ENCODE measurements at regions not wholly inside any gene's neighbourhood (a gene's known extent, or its start where the extent isn't known, plus 50 kb on each side); places are given as distances from the start of the nearest gene placed in this dataset.
A peak's percentile ranks its signal among the peaks of the same experiment; 100 is the strongest.

GRCh38 chr4:163680386-163681098 is 186.1 kb downstream of the TMA16 start:
- no peaks in the 10 kb centered on the region for H3K9me3 ChIP-seq (ENCODE audit: control insufficient read depth in 4 of 4, low read length in 3 of 4)
- TF ChIP-seq RXRA (IDR thresholded peaks at IDR 0.05): no peak
- no peak for TF ChIP-seq HNF4A (conservative IDR thresholded peaks at IDR 0.05)
- TF ChIP-seq TAF1 (conservative IDR thresholded peaks at IDR 0.05): no peak
- no peak for TF ChIP-seq REST (IDR thresholded peaks at IDR 0.05)
- TF ChIP-seq YY1 (IDR thresholded peaks at IDR 0.05): no peak
- TF ChIP-seq, protein P1, sequence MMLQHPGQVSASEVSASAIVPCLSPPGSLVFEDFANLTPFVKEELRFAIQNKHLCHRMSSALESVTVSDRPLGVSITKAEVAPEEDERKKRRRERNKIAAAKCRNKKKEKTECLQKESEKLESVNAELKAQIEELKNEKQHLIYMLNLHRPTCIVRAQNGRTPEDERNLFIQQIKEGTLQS (IDR thresholded peaks at IDR 0.05): no peak
- no peaks in the 10 kb centered on the region for H3K36me3 ChIP-seq (ENCODE audit: control insufficient read depth in 4 of 4, insufficient read depth in 3 of 4, low read depth in 1 of 4, low read length in 3 of 4)
- WGBS: 33% methylated on average over 1 of the region's 1 CpG
- no peak overlapping the region for H3K27ac ChIP-seq (ENCODE audit: low read depth in 1 of 2, low read length in 2 of 2)
- no peaks in the 10 kb centered on the region for H3K27me3 ChIP-seq (ENCODE audit: control insufficient read depth in 4 of 4, insufficient read depth in 4 of 4, low read length in 3 of 4)
- H3K9ac ChIP-seq (ENCODE audit: low read depth in 1 of 2, low read length in 2 of 2): no peak overlapping the region
- H3K4me1 ChIP-seq (ENCODE audit: control insufficient read depth in 4 of 4, insufficient read depth in 4 of 4, low read length in 3 of 4): no peaks in the 10 kb centered on the region
- H3K4me3 ChIP-seq (ENCODE audit: low read depth in 1 of 3, low read length in 3 of 3): no peak overlapping the region
- DNase-seq (ENCODE audit: low spot score): no peak

DNA sequence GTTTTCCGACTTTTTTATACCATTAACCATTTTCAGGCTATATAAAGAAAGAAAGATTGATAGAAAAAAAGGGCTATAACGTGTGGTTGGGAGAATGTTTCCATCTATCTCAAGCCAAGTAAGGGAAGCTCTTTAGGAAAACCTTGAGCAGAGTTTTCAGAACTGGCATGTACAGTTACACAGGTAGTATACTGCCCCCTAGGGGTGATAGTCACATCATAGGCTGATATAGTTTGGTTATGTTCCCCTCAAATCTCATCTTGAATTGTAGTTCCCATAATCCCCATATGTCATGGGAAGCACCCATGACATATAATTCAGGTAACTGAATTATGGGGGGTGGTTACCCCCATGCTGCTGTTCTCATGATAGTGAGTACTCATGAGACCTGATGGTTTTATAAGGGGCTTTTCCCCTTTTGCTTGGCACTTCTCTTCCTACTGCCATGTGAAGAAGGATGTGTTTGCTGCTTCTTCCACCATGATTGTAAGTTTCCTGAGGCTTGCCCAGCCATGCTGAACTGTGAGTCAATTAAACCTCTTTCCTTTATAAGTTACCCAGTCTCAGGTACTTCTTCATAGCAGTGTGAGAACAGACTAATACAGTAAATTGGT is 186.8 kb downstream of the TMA16 start:
- whole genome bisulfite sequencing: 11% methylated on average over 2 of the region's 2 CpGs
- DNase-seq (ENCODE audit: low spot score): no peak

More for the DNA sequence above, 186.8 kb downstream of the TMA16 start:
- peak; percentile 47 for TF ChIP-seq CTCF (IDR thresholded peaks at IDR 0.05; ENCODE audit: low read depth, low read length, missing input control)
- TF ChIP-seq HNF4A (conservative IDR thresholded peaks at IDR 0.05): no peak
- peak; percentile 71 to 78 for TF ChIP-seq RAD21 (IDR thresholded peaks at IDR 0.05)
- TF ChIP-seq FOXA2 (IDR thresholded peaks at IDR 0.05): no peak
- TF ChIP-seq TAF1 (conservative IDR thresholded peaks at IDR 0.05): no peak
- no peak for TF ChIP-seq RXRA (IDR thresholded peaks at IDR 0.05)
- TF ChIP-seq, protein P1 (IDR thresholded peaks at IDR 0.05): no peak
- TF ChIP-seq EGR1 (IDR thresholded peaks at IDR 0.05; ENCODE audit: low read depth in 2 of 2): no peak
- TF ChIP-seq NR2F2 (IDR thresholded peaks at IDR 0.05): no peak
- Histone ChIP-seq H3K27me3 (ENCODE audit: control insufficient read depth in 4 of 4, insufficient read depth in 4 of 4, low read length in 3 of 4) (no peaks in the 10 kb centered on the region), H3K27ac (ENCODE audit: low read depth in 1 of 2, low read length in 2 of 2) (no peak overlapping the region), H3K9ac (ENCODE audit: low read depth in 1 of 2, low read length in 2 of 2) (no peak overlapping the region), H3K4me3 (ENCODE audit: low read depth in 1 of 3, low read length in 3 of 3) (no peak overlapping the region), H3K9me3 (ENCODE audit: control insufficient read depth in 4 of 4, low read length in 3 of 4) (no peaks in the 10 kb centered on the region), H3K36me3 (ENCODE audit: control insufficient read depth in 4 of 4, insufficient read depth in 3 of 4, low read depth in 1 of 4, low read length in 3 of 4) (no peaks in the 10 kb centered on the region), H3K4me1 (ENCODE audit: control insufficient read depth in 4 of 4, insufficient read depth in 4 of 4, low read length in 3 of 4) (no peaks in the 10 kb centered on the region)

Data from liver (tissue), 8 donors.